GM12872 (cell line): ENCODE measurements at regions not wholly inside any gene's neighbourhood (a gene's known extent, or its start where the extent isn't known, plus 50 kb on each side); places are given as distances from the start of the nearest gene placed in this dataset.

Source experiments
- TF ChIP-seq, protein P1 (sequence below): IDR thresholded peaks from 3 replicates; pipeline ENCODE4 v1.5.1; 2011; ENCODE audit warnings: low read depth, mild to moderate bottlenecking, low read length, moderate library complexity; ENCODE audit not compliant: insufficient read depth

DNA sequence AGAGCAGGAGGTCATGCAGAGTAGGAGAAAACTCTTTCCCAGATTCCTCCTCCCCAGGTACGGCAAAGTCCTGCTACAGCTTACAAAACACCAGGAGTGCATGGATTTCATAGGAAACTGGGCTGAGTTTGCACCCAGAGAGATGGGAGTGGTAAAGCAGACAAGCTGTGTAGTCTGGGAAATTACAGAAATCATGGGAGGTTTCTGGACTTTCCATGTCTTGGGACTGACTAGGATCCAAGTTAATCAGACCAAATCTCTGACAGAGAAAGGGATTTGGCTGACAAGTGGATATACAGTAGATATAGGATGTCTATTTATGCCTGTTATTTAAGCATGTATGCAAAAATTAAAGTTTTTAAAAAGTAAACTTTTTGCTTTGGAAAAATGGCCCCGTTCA, 205.4 kb upstream of the ACVR2A start:
- TF ChIP-seq, protein P1, sequence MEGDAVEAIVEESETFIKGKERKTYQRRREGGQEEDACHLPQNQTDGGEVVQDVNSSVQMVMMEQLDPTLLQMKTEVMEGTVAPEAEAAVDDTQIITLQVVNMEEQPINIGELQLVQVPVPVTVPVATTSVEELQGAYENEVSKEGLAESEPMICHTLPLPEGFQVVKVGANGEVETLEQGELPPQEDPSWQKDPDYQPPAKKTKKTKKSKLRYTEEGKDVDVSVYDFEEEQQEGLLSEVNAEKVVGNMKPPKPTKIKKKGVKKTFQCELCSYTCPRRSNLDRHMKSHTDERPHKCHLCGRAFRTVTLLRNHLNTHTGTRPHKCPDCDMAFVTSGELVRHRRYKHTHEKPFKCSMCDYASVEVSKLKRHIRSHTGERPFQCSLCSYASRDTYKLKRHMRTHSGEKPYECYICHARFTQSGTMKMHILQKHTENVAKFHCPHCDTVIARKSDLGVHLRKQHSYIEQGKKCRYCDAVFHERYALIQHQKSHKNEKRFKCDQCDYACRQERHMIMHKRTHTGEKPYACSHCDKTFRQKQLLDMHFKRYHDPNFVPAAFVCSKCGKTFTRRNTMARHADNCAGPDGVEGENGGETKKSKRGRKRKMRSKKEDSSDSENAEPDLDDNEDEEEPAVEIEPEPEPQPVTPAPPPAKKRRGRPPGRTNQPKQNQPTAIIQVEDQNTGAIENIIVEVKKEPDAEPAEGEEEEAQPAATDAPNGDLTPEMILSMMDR: no peak

DNA sequence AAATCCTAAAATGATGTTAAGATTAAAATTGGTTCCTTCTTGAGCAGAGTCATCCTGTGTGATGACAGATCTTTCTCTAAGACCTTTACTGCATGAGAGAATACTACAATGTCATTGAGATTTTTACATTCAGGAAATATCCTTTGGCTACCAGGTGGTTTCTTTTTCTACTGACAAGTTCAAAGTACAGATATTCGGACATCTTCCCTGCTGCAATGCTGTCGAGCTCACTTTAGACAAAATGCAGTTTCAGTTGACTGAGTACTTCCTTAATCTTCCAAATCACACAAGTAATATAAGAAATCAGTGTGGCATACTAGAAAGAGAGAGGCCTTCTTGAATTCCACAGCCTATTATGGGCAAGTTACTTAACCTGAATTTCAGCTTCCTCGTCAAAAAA, 207.9 kb upstream of the ACVR2A start:
- TF ChIP-seq, protein P1: no peak

DNA sequence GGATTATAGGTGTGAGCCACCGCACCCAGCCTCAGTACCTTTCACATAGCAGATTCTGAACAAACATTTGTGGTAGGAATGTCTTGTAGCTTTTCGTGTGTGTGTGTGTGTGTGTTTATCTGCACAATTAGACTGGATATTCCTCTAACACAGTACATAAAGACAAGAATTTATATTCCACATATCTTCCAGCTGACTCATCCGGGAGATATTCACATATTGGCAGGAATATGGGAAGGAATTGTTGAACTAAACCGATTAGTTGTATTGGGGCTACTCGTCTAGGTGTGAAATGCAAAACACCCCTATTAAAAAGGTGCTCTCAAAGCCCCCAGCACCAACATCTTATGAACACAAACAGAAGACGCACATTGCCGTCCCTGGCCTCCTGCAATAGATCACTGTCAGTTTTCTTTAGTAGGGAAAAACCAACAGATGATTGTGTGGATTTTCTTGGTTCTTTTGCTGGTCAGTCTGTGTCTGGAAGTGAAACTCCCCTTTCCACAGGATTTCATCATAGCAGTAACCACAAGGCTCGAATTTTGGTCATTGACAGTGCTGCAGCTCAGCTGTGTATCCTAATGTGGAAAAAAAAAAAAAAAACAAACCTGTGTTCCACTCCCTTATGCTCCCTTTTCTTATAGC, 208.5 kb upstream of the ACVR2A start:
- TF ChIP-seq, protein P1: no peak

DNA sequence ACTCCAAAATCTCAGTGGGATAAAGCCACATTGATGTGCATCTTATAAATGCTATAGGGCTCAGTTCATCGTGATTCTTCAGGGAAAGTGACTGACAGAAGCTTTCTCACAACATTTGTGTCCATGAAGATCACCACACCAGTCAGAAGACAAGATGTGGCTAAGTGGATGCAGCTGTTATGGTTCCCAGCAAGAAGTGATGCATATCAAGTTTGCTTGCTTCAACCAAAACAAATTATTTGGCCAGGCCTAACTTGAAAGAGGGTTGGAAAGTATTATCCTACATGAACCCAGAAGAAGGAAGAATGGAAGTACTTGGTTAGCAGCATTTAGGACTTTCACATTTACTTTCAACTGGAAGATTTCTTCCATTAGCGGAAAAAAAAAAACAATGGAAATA, 210.0 kb upstream of the ACVR2A start:
- TF ChIP-seq, protein P1: no peak

DNA sequence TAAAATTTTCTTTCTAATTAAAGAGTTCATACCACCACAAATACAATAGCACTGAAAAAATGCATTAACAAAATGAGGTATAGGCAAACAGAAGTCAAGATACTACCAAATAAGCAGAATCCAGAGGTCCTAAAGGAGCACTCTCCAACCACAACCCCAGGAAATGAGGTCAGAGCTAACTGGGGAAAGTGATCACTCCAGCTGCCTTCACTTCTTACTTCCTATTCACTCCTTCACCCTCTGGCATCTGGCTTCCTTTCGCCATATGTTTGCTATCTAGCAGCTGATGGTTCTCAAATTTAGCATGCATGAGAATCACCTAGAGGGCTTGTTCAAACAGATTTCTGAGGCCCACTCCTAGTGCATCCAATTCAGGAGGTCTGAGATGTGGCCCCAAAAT, 212.6 kb upstream of the ACVR2A start:
- TF ChIP-seq, protein P1: no peak

DNA sequence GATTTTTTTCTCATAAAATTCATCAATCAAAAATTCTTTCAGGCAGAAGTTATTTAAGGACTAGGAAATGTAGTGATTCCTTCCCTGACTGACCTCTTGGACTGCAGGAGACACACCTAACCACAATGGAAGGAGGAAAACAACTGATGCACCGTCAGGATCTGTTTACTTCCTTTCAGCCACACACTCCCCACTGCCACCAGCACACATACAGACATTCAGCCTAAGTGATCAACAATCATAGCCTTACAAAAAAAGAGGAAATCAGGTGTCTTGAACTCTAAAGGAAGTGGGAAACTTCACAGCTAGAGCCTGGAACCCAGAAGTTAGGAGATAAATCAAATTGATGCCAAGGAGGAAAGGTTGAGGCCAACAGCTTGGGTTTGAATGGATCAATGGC, 213.5 kb upstream of the ACVR2A start:
- TF ChIP-seq, protein P1: no peak

DNA sequence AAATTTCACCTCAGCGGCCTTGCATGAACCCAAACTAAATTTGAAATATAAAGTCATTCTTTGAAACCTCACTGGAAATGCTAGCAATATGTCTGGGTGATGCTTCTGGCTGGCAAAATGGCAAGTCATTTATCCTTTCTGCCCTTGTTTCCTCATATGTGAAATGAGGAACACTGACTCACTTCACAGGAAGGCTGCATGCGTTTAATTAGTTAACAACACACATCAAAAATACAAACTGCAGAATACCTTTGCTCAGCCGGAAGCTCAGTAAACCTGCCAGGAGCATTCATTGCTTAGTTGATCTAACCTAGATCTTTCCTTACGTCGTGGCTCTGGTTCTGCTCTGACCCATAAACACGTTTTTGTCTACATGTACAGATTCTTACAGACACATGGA, 214.2 kb upstream of the ACVR2A start:
- TF ChIP-seq, protein P1: no peak
